Fibroblast of lung (primary cell): ENCODE measurements at regions not wholly inside any gene's neighbourhood (a gene's known extent, or its start where the extent isn't known, plus 50 kb on each side); places are given as distances from the start of the nearest gene placed in this dataset.

Experiments
- DNase-seq, 2 donors: peaks; one replicate each; pipeline versions ENCODE4 v3.0.0 to v3.0.0-alpha.2; 2010; ENCODE audit warnings: low read depth in 2 of 2
- H2AFZ ChIP-seq: 2 replicates; pipeline ENCODE4 v1.5.1; 2012; ENCODE audit warnings: low read length, control low read depth, inconsistent platforms
- H3K27ac ChIP-seq: 2 replicates; pipeline ENCODE4 v1.5.1; 2011; ENCODE audit warnings: low read length, control low read depth; ENCODE audit not compliant: insufficient read depth
- H3K27me3 ChIP-seq: 2 replicates; pipeline ENCODE4 v1.5.1; 2011; ENCODE audit warnings: mild to moderate bottlenecking, low read length; ENCODE audit not compliant: control insufficient read depth, insufficient read depth
- H3K36me3 ChIP-seq: 2 replicates; pipeline ENCODE4 v1.5.1; 2011; ENCODE audit warnings: low read length; ENCODE audit not compliant: control insufficient read depth, insufficient read depth
- H3K4me1 ChIP-seq: 2 replicates; pipeline ENCODE4 v1.5.1; 2011; ENCODE audit warnings: low read length; ENCODE audit not compliant: control insufficient read depth, insufficient read depth; ENCODE audit errors: extremely low read depth
- H3K4me2 ChIP-seq: 2 replicates; pipeline ENCODE4 v1.5.1; 2011; ENCODE audit warnings: low read length, control low read depth; ENCODE audit not compliant: insufficient read depth; ENCODE audit errors: extremely low read depth
- H3K4me3 ChIP-seq, 4 experiments: fragments of 200-600 bp in 1 of 4; sonication (generic) in 1 of 4; replicated peaks in 1 of 4; 2 replicates each; pipeline ENCODE4 v1.5.1; 2011 to 2016; ENCODE audit warnings: low read length in 4 of 4, low read depth in 3 of 4, mild to moderate bottlenecking in 3 of 4, control low read depth in 2 of 4, inconsistent platforms in 1 of 4, mixed read lengths in 1 of 4; ENCODE audit not compliant: insufficient read depth in 1 of 4; ENCODE audit errors: control extremely low read depth in 1 of 4
- H3K79me2 ChIP-seq: 2 replicates; pipeline ENCODE4 v1.5.1; 2012; ENCODE audit warnings: mild to moderate bottlenecking, low read length, inconsistent platforms; ENCODE audit not compliant: control insufficient read depth, insufficient read depth
- H3K9ac ChIP-seq: 2 replicates; pipeline ENCODE4 v1.5.1; 2011; ENCODE audit warnings: mild to moderate bottlenecking, low read length, control low read depth; ENCODE audit not compliant: insufficient read depth
- H3K9me3 ChIP-seq: 2 replicates; pipeline ENCODE4 v1.5.1; 2012; ENCODE audit warnings: low read depth, low read length; ENCODE audit not compliant: control insufficient read depth, insufficient read depth
- H4K20me1 ChIP-seq: 2 replicates; pipeline ENCODE4 v1.5.1; 2011; ENCODE audit warnings: low read length; ENCODE audit not compliant: control insufficient read depth, insufficient read depth; ENCODE audit errors: extremely low read depth
- CTCF ChIP-seq, 2 donors: IDR thresholded peaks in 1 of 2; conservative IDR thresholded peaks in 1 of 2; 1 replicate in 1 of 2; 2 replicates in 1 of 2; pipeline ENCODE4 v1.5.1; 2011 to 2012; ENCODE audit warnings: low read length in 2 of 2, control low read depth in 1 of 2, inconsistent platforms in 1 of 2, low read depth in 1 of 2, mild to moderate bottlenecking in 1 of 2
- EZH2 ChIP-seq: IDR thresholded peaks from 2 replicates; pipeline ENCODE4 v1.5.1; 2012; ENCODE audit warnings: low read length, control low read depth, mild to moderate bottlenecking; ENCODE audit errors: missing control alignments

GRCh38 chrX:10062980-10063379 lies 93.8 kb upstream of the CLCN4 start:
- H3K36me3 ChIP-seq = no peaks in the 10 kb centered on the region

GRCh38 chrX:10064736-10065135 lies 92.0 kb upstream of the CLCN4 start:
- no peaks in the 10 kb centered on the region for H3K9me3 ChIP-seq
- no peaks in the 10 kb centered on the region for H3K79me2 ChIP-seq
- no peak overlapping the region for H3K4me2 ChIP-seq
- TF ChIP-seq EZH2 = no peak
- TF ChIP-seq CTCF (conservative IDR thresholded peaks at IDR 0.05 in 1 of 2, IDR thresholded peaks at IDR 0.05 in 1 of 2; ENCODE audit: low read depth in 1 of 2, low read length in 2 of 2) = no peak
- DNase-seq = no peak
- H2AFZ ChIP-seq = no peak overlapping the region
- H3K27ac ChIP-seq = no peak overlapping the region
- H3K4me1 ChIP-seq = no peaks in the 10 kb centered on the region
- H3K27me3 ChIP-seq = no peaks in the 10 kb centered on the region
- H3K36me3 ChIP-seq = no peaks in the 10 kb centered on the region
- H4K20me1 ChIP-seq = no peaks in the 10 kb centered on the region
- no peak overlapping the region for H3K4me3 ChIP-seq
- no peak overlapping the region for H3K9ac ChIP-seq

More at GRCh38 chrX:10062980-10063379, 93.8 kb upstream of the CLCN4 start:
- no peak overlapping the region for H2AFZ ChIP-seq
- H3K79me2 ChIP-seq = no peaks in the 10 kb centered on the region
- H3K4me2 ChIP-seq = no peak overlapping the region
- H3K4me3 ChIP-seq = no peak overlapping the region
- TF ChIP-seq EZH2 (no peak), CTCF (conservative IDR thresholded peaks at IDR 0.05 in 1 of 2, IDR thresholded peaks at IDR 0.05 in 1 of 2; ENCODE audit: low read depth in 1 of 2, low read length in 2 of 2) (no peak)
- no peaks in the 10 kb centered on the region for H3K27me3 ChIP-seq
- no peaks in the 10 kb centered on the region for H3K9me3 ChIP-seq
- H4K20me1 ChIP-seq = no peaks in the 10 kb centered on the region
- no peak overlapping the region for H3K27ac ChIP-seq
- H3K4me1 ChIP-seq = no peaks in the 10 kb centered on the region
- no peak for DNase-seq
- H3K9ac ChIP-seq = no peak overlapping the region

GRCh38 chrX:10070714-10071436 lies 85.9 kb upstream of the CLCN4 start:
- H3K79me2 ChIP-seq = no peaks in the 10 kb centered on the region
- H4K20me1 ChIP-seq = no peaks in the 10 kb centered on the region
- no peak overlapping the region for H3K4me2 ChIP-seq
- TF ChIP-seq CTCF (conservative IDR thresholded peaks at IDR 0.05 in 1 of 2, IDR thresholded peaks at IDR 0.05 in 1 of 2; ENCODE audit: low read depth in 1 of 2, low read length in 2 of 2) (no peak), EZH2 (no peak)
- no peak overlapping the region for H3K9ac ChIP-seq
- no peaks in the 10 kb centered on the region for H3K9me3 ChIP-seq
- no peak for DNase-seq
- no peaks in the 10 kb centered on the region for H3K4me1 ChIP-seq
- H3K27ac ChIP-seq = no peak overlapping the region
- no peaks in the 10 kb centered on the region for H3K36me3 ChIP-seq
- H2AFZ ChIP-seq = no peak overlapping the region
- no peak overlapping the region for H3K4me3 ChIP-seq
- H3K27me3 ChIP-seq = no peaks in the 10 kb centered on the region
